ENCODE measurements at regions not wholly inside any gene's neighbourhood (a gene's known extent, or its start where the extent isn't known, plus 50 kb on each side); places are given as distances from the start of the nearest gene placed in this dataset.

- no peak for TF ChIP-seq NANOG (IDR thresholded peaks at IDR 0.05; ENCODE audit: borderline replicate concordance)
Observed at GRCh38 chr20:39632176-39632575, 670.0 kb downstream of the DHX35 start (continued).

- no peak overlapping the region for H3K27ac ChIP-seq (ENCODE audit: low read depth)
- H3K9me3 Mint-ChIP-seq, result no peaks in the 10 kb centered on the region; the same call in 2 of the 3 replicates
- TF ChIP-seq STAT1 (IDR thresholded peaks at IDR 0.05; ENCODE audit: unreplicated experiment) (no peak), ZNF462 (CRISPR knock-in tag; IDR thresholded peaks at IDR 0.05) (no peak), REST (IDR thresholded peaks at IDR 0.05; ENCODE audit: unreplicated experiment) (no peak), NANOG (IDR thresholded peaks at IDR 0.05; ENCODE audit: borderline replicate concordance) (no peak), ETS1 (IDR thresholded peaks at IDR 0.05) (no peak), EZH2 (IDR thresholded peaks at IDR 0.05; ENCODE audit: low read depth, unreplicated experiment) (no peak), CTCF (conservative IDR thresholded peaks at IDR 0.05; ENCODE audit: low read depth in 2 of 2) (no peak), EZH2phosphoT487 (IDR thresholded peaks at IDR 0.05; ENCODE audit: unreplicated experiment) (no peak), ZNF331 (CRISPR knock-in tag; IDR thresholded peaks at IDR 0.05; ENCODE audit: low read depth) (no peak), POLR2AphosphoS5 (IDR thresholded peaks at IDR 0.05; ENCODE audit: low read depth) (no peak), JUNB (IDR thresholded peaks at IDR 0.05; ENCODE audit: unreplicated experiment) (no peak), ZNF114 (CRISPR knock-in tag; IDR thresholded peaks at IDR 0.05) (no peak), CREB1 (CRISPR knock-in tag; IDR thresholded peaks at IDR 0.05; ENCODE audit: low read depth) (no peak)
- no peaks in the 10 kb centered on the region for H3K36me3 Mint-ChIP-seq (ENCODE audit: low read depth)
- H3K27ac Mint-ChIP-seq, result no peak overlapping the region
- H3K4me2 ChIP-seq, result no peak overlapping the region
- no peaks in the 10 kb centered on the region for H3K27me3 ChIP-seq (ENCODE audit: insufficient read depth)
- H4K20me1 ChIP-seq (replicated peaks; ENCODE audit: insufficient read depth), result no peaks in the 10 kb centered on the region
- H3K4me1 Mint-ChIP-seq, result peaks cover 3% of the 10 kb centered on the region; the same call in 2 of the 3 replicates
- no peak overlapping the region for H2AFZ ChIP-seq
- H3K4me3 ChIP-seq, result no peak overlapping the region
- no peak for ATAC-seq
- H3K4me1 ChIP-seq (ENCODE audit: insufficient read depth), result no peaks in the 10 kb centered on the region
- no peak for DNase-seq (ENCODE audit: low spot score)
- no peaks in the 10 kb centered on the region for H3F3A ChIP-seq (replicated peaks; ENCODE audit: low read depth)
- peaks cover 9% of the 10 kb centered on the region for H3K9me2 ChIP-seq (ENCODE audit: insufficient read depth)
- H3K36me3 ChIP-seq (ENCODE audit: insufficient read depth), result no peaks in the 10 kb centered on the region
- H3K79me2 ChIP-seq (replicated peaks; ENCODE audit: insufficient read depth), result no peaks in the 10 kb centered on the region
- no peak overlapping the region for H3K4me3 Mint-ChIP-seq
- peaks cover 2% of the 10 kb centered on the region for H3K27me3 Mint-ChIP-seq (ENCODE audit: insufficient read depth, low read depth, poor library complexity)
Observed at GRCh38 chr20:39631557-39631956, 669.4 kb downstream of the DHX35 start.
